Astrocyte (in vitro differentiated cells and primary cell): ENCODE measurements at regions not wholly inside any gene's neighbourhood (a gene's known extent, or its start where the extent isn't known, plus 50 kb on each side); places are given as distances from the start of the nearest gene placed in this dataset.

Experiments
- DNase-seq: peaks from one replicate; pipeline ENCODE4 v3.0.0-alpha.2; 2010; ENCODE audit warnings: low read depth
- FAIRE-seq: peaks from 2 replicates; lab custom pipeline; 2011; peaks lifted over from hg19 to GRCh38; lab: Jason Lieb, UNC
- H2AFZ ChIP-seq: 2 replicates; pipeline ENCODE4 v1.6.0; 2012; ENCODE audit warnings: low read depth, low read length, inconsistent platforms
- H3K27ac ChIP-seq: 2 replicates; pipeline ENCODE4 v1.5.1; 2011; ENCODE audit warnings: low read depth, low read length, inconsistent platforms
- H3K27me3 ChIP-seq: 2 replicates; pipeline ENCODE4 v1.6.0; 2011; ENCODE audit warnings: low read length, inconsistent platforms; ENCODE audit not compliant: insufficient read depth
- H3K36me3 ChIP-seq: 2 replicates; pipeline ENCODE4 v1.5.1; 2011; ENCODE audit warnings: low read length, inconsistent platforms; ENCODE audit not compliant: insufficient read depth
- H3K4me1 ChIP-seq: 2 replicates; pipeline ENCODE4 v1.5.1; 2011; ENCODE audit warnings: low read length, inconsistent platforms; ENCODE audit not compliant: insufficient read depth
- H3K4me2 ChIP-seq: 2 replicates; pipeline ENCODE4 v1.6.0; 2012; ENCODE audit warnings: low read length, inconsistent platforms
- H3K4me3 ChIP-seq: 2 replicates; pipeline ENCODE4 v1.5.1; 2011; ENCODE audit warnings: low read depth, mild to moderate bottlenecking, low read length, inconsistent platforms; ENCODE audit not compliant: insufficient read depth
- H3K79me2 ChIP-seq: 2 replicates; pipeline ENCODE4 v1.6.0; 2012; ENCODE audit warnings: mild to moderate bottlenecking, low read length, inconsistent platforms; ENCODE audit not compliant: insufficient read depth
- H3K9ac ChIP-seq: 2 replicates; pipeline ENCODE4 v1.6.0; 2012; ENCODE audit warnings: mild to moderate bottlenecking, low read length, inconsistent platforms
- H3K9me3 ChIP-seq: 2 replicates; pipeline ENCODE4 v1.5.1; 2012; ENCODE audit warnings: low read depth, mild to moderate bottlenecking, low read length, inconsistent platforms; ENCODE audit not compliant: insufficient read depth
- H4K20me1 ChIP-seq: 2 replicates; pipeline ENCODE4 v1.6.0; 2012; ENCODE audit warnings: low read length, inconsistent platforms; ENCODE audit not compliant: insufficient read depth
- H3K27ac Mint-ChIP-seq: one replicate; pipeline ENCODE4 v1.8.0; 2021; ENCODE audit warnings: mild to moderate bottlenecking, mixed read lengths; ENCODE audit not compliant: unreplicated experiment
- H3K27me3 Mint-ChIP-seq: one replicate; pipeline ENCODE4 v1.8.0; 2021; ENCODE audit warnings: low read depth, mixed read lengths; ENCODE audit not compliant: unreplicated experiment
- H3K36me3 Mint-ChIP-seq: one replicate; pipeline ENCODE4 v1.8.0; 2021; ENCODE audit warnings: low read depth, mixed read lengths; ENCODE audit not compliant: unreplicated experiment
- H3K4me1 Mint-ChIP-seq: one replicate; pipeline ENCODE4 v1.8.0; 2021; ENCODE audit warnings: low read depth, mixed read lengths; ENCODE audit not compliant: unreplicated experiment
- H3K4me3 Mint-ChIP-seq: one replicate; pipeline ENCODE4 v1.8.0; 2021; ENCODE audit warnings: mild to moderate bottlenecking, moderate library complexity, mixed read lengths; ENCODE audit not compliant: unreplicated experiment
- H3K9me3 Mint-ChIP-seq: one replicate; pipeline ENCODE4 v1.8.0; 2021; ENCODE audit warnings: mild to moderate bottlenecking, mixed read lengths; ENCODE audit not compliant: unreplicated experiment
- CTCF ChIP-seq: IDR thresholded peaks from 2 replicates; pipeline ENCODE4 v1.5.1; 2011; ENCODE audit warnings: low read depth, mild to moderate bottlenecking, inconsistent platforms, low read length, moderate library complexity; ENCODE audit not compliant: insufficient read depth
- EZH2 ChIP-seq: IDR thresholded peaks from 2 replicates; pipeline ENCODE4 v1.6.1; 2012; ENCODE audit warnings: mild to moderate bottlenecking, low read length, inconsistent platforms; ENCODE audit not compliant: insufficient read depth

- peak overlapping the region; percentile 63 for H3K27ac ChIP-seq
Observed at GRCh38 chr19:27972291-27973040, 1240.5 kb downstream of the UQCRFS1 start.

GRCh38 chr19:27971869-27972268, 1241.1 kb downstream of the UQCRFS1 start:
- Mint-ChIP-seq H3K27me3 (no peaks in the 10 kb centered on the region), H3K27ac (peak overlapping the region; percentile 100), H3K36me3 (no peaks in the 10 kb centered on the region), H3K4me1 (peaks cover 50% of the 10 kb centered on the region), H3K4me3 (no peak overlapping the region), H3K9me3 (no peaks in the 10 kb centered on the region)
- H3K27ac ChIP-seq, result peak overlapping the region; percentile 63
- no peak for FAIRE-seq
- no peak overlapping the region for H2AFZ ChIP-seq
- no peaks in the 10 kb centered on the region for H4K20me1 ChIP-seq
- H3K27me3 ChIP-seq, result no peaks in the 10 kb centered on the region
- peak overlapping the region; percentile 57 for H3K4me2 ChIP-seq
- DNase-seq, result no peak
- H3K36me3 ChIP-seq, result no peaks in the 10 kb centered on the region
- H3K4me1 ChIP-seq, result peaks cover 24% of the 10 kb centered on the region
- no peak overlapping the region for H3K4me3 ChIP-seq
- TF ChIP-seq CTCF (no peak), EZH2 (no peak)
- H3K9ac ChIP-seq, result peak overlapping the region; percentile 63
- no peaks in the 10 kb centered on the region for H3K9me3 ChIP-seq
- no peaks in the 10 kb centered on the region for H3K79me2 ChIP-seq

More at GRCh38 chr19:27972291-27973040, 1240.5 kb downstream of the UQCRFS1 start:
- TF ChIP-seq EZH2, result no peak
- no peak for TF ChIP-seq CTCF
- Mint-ChIP-seq H3K9me3 (no peaks in the 10 kb centered on the region), H3K4me1 (peaks cover 50% of the 10 kb centered on the region), H3K27me3 (no peaks in the 10 kb centered on the region), H3K36me3 (no peaks in the 10 kb centered on the region), H3K27ac (peak overlapping the region; percentile 100), H3K4me3 (peak overlapping the region; percentile 42)
- peaks cover 24% of the 10 kb centered on the region for H3K4me1 ChIP-seq
- no peaks in the 10 kb centered on the region for H3K27me3 ChIP-seq
- no peak overlapping the region for H2AFZ ChIP-seq
- H3K9me3 ChIP-seq, result no peaks in the 10 kb centered on the region
- DNase-seq (peak; percentile 88), FAIRE-seq (peak; percentile 95)
- no peak overlapping the region for H3K4me3 ChIP-seq
- no peaks in the 10 kb centered on the region for H3K79me2 ChIP-seq
- H4K20me1 ChIP-seq, result no peaks in the 10 kb centered on the region
- H3K4me2 ChIP-seq, result peak overlapping the region; percentile 57
- no peaks in the 10 kb centered on the region for H3K36me3 ChIP-seq
- peak overlapping the region; percentile 63 for H3K9ac ChIP-seq

GRCh38 chr19:27971071-27971470, 1241.9 kb downstream of the UQCRFS1 start:
- Mint-ChIP-seq H3K4me1 (peaks cover 50% of the 10 kb centered on the region), H3K4me3 (no peak overlapping the region), H3K27me3 (no peaks in the 10 kb centered on the region), H3K9me3 (no peaks in the 10 kb centered on the region), H3K36me3 (no peaks in the 10 kb centered on the region), H3K27ac (peak overlapping the region; percentile 100)
- Histone ChIP-seq H4K20me1 (no peaks in the 10 kb centered on the region), H3K9ac (no peak overlapping the region), H3K4me2 (peak overlapping the region; percentile 41), H3K27ac (peak overlapping the region; percentile 63), H3K4me3 (no peak overlapping the region), H2AFZ (no peak overlapping the region), H3K9me3 (no peaks in the 10 kb centered on the region), H3K79me2 (no peaks in the 10 kb centered on the region), H3K36me3 (no peaks in the 10 kb centered on the region), H3K4me1 (peaks cover 24% of the 10 kb centered on the region), H3K27me3 (no peaks in the 10 kb centered on the region)
- no peak for TF ChIP-seq CTCF
- TF ChIP-seq EZH2, result no peak
- FAIRE-seq (peak; percentile 76), DNase-seq (peak; percentile 87)
